ENCODE measurements at regions not wholly inside any gene's neighbourhood (a gene's known extent, or its start where the extent isn't known, plus 50 kb on each side); places are given as distances from the start of the nearest gene placed in this dataset.
A peak's percentile ranks its signal among the peaks of the same experiment; 100 is the strongest.

DNA sequence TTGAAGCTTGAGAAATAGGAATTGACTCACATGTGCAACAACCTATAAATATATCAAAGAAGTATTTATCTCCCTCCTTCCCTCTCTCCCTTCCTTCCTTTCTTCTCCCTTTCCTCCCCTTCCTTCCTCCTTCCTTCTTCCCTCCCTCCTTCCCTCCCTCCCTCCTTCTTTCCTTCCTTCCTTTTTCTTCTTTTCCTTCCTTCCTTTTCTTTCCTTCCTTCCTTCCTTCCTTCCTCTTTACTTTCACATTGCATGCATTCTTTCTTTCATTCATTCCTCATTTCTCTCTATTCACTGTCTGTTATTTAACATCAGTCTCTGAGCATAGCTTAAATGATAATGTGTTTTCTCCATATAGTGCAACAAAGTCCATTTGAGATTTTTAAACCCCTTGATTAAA, 214.2 kb downstream of the CHRM3 start:
- DNase-seq (ENCODE audit: low read depth), result no peak

DNA sequence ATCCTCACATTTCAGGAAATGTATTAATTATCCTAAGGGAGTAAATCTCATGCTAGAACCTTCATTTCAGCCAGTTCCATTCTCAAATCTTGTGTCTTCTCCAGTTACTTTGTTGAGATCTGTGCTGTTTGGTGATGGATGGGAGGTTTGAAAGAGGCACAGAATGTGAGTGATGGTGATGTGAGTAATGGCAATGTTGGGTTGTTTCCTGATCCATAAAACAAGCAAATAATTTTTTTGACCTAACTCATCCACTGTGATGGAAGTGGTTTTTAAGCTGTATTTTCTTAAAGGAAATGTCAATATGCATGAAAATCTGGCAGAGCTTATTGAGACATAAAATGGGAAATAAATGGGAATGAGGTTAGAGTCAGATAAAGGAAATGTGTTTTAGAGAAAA, 214.7 kb downstream of the CHRM3 start:
- no peak for DNase-seq (ENCODE audit: low read depth)

DNA sequence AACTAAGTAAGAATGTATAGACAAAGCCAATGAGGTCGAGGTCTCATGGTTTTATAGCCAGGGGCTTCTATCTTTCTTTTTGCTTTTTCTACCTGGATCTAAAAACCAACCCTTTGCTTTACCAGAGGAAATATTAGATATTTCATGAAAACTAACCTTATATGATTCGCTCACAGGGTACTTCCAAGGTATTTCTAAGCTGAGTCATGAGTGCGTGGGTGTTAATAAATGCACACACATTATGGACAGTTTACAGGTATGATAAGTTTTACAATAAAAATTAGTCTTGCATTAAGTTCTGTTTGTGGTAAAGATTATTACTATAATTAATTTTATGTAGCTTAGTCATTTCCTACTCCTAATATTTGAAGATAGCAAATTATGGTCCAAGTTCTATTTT, 217.2 kb downstream of the CHRM3 start:
- no peak for DNase-seq (ENCODE audit: low read depth)

DNA sequence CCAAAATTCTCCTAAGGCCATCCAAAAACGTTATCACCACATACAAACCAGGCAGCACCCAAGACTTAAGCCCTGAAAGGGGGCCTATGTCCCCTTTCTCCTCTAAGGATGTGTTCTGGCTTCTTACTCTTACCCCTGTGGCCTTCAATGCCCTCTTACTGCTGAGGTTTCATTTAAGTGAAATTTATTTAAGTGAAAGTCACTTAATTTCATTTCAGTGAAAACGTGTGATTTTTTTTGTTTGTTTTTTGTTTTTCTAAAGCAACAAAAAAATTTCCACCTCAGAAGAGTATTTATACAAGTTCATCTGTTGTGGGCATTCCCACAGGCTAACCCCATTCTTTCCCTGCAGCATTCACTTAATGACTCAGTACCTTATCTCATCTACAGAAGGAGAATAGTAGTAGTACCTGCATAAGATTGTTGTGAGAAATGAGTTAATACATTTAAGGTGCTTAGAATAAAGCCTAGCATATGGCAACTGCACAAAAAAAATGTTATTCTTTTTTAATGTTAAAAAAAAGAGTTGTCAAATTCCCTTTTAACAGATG, 220.6 kb downstream of the CHRM3 start:
- no peak for DNase-seq (ENCODE audit: low read depth)

GRCh38 chr1:239608469-239608868, 222.1 kb downstream of the CHRM3 start:
- no peak for DNase-seq (ENCODE audit: low read depth)

DNA sequence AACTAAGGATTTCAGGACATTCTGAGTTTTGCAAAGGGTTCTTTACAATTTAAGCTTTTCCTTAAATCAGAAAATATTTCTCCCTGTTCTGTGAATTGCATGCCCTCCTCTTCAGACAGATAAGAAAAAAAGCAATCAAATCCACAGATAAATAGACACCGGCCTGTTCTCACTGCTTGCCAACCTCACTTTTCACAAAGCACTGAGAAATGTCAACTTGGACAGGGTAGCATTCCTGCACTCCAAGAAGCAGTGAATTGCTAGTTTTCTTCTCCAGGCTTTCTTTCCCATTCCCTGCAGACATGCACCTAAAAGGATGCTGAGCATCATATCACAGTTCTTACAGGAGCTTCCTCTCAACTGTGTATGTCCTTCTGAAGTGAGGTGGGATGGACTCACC, 226.0 kb downstream of the CHRM3 start:
- DNase-seq (ENCODE audit: low read depth), result no peak

DNA sequence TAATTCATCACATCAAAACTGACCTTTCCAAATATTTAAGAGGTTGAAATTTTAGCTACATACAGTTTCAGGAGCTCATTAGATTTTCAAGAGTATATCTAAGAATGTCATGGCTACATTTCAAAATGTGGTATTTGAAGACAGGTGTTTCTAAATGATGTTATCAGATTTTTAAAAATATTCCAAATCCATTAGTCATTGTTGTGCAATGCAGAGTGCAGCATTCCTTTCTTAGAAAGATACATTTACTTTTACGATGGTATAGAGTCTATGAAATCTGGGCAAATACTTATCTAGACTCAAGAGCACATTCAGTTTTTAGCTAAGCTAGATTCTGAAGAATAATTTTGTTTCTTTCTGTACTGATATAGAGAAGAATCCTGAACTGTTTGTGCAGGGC, 230.3 kb downstream of the CHRM3 start:
- peak; percentile 43 for DNase-seq (ENCODE audit: low read depth)

DNA sequence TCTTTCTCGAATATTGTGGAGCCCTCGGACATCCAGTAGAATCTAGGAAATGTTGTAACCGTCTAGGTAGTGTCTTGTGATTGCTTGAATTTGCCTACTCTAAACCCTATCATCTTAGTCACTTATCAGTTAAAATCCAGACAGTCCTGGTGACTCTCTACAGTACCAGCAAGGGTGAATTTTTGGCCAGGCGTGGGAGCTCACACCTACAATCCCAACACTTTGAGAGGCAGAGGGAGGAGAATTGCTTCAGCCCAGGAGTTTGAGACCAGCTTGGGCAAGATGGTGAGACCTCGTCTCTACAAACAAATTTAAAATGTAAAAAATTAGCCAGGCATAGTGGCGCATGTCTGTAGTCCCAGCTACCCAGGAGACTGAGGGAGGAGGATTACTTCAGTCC, 230.9 kb downstream of the CHRM3 start:
- DNase-seq (ENCODE audit: low read depth), result no peak

- DNase-seq (ENCODE audit: low read depth), result no peak
Observed at GRCh38 chr1:239617731-239618130, 231.4 kb downstream of the CHRM3 start.

- DNase-seq (ENCODE audit: low read depth), result no peak
Observed at GRCh38 chr1:239619190-239619589, 232.8 kb downstream of the CHRM3 start.

DNA sequence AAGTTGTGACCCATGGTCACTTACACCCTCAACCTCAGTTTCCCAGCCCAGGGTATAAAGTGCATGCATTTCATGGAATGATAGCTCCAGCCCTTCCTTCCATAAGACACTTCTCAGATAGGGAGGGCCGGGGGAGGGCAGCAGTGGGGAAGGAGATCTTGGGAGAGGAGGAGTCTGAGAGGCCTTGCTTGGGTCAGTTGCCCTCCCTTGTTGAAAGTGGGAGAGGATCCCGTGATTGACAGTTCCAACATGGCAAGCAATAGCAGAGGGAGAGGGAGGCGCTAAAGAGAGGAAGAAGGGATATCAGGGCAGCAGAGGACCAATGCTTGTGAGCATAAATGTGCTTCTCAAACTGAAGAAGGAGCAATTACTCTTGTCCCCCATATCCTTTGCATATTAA, 244.4 kb downstream of the CHRM3 start:
- DNase-seq (ENCODE audit: low read depth), result no peak

GRCh38 chr1:239633432-239633831, 247.1 kb downstream of the CHRM3 start:
- no peak for DNase-seq (ENCODE audit: low read depth)

GRCh38 chr1:239635276-239635675, 248.9 kb downstream of the CHRM3 start:
- DNase-seq (ENCODE audit: low read depth), result no peak

- DNase-seq (ENCODE audit: low read depth), result no peak
Observed at GRCh38 chr1:239636347-239636746, 250.0 kb downstream of the CHRM3 start.

- no peak for DNase-seq (ENCODE audit: low read depth)
Observed at GRCh38 chr1:239644604-239645003, 258.2 kb downstream of the CHRM3 start.

GRCh38 chr1:239647045-239647444, 260.7 kb downstream of the CHRM3 start:
- no peak for DNase-seq (ENCODE audit: low read depth)

- DNase-seq (ENCODE audit: low read depth), result no peak
Observed at GRCh38 chr1:239647964-239648632, 261.7 kb downstream of the CHRM3 start.

GRCh38 chr1:239655023-239655422, 268.7 kb downstream of the CHRM3 start:
- DNase-seq (ENCODE audit: low read depth), result no peak

DNA sequence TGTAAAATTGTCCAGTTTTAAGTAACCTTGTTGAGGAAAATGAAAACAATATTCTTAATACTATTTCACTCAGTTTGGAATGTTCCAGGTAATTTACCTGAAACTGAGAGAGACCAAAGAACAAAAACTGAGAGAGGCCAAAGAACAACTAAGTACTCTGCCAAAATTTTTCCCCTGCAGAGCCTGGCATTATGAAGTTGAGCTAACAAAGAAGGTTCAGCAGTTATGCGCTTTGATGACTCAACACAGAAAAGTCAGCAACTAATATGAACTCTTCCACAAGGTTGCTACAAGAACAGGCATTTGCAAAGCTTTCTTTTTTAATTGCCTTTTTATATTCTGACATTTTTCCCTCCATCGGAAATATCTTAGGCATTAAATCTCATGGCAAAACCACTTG, 270.9 kb downstream of the CHRM3 start:
- no peak for DNase-seq (ENCODE audit: low read depth)

GRCh38 chr1:239662950-239663349, 276.6 kb downstream of the CHRM3 start:
- no peak for DNase-seq (ENCODE audit: low read depth)

GRCh38 chr1:239672256-239672655, 285.9 kb downstream of the CHRM3 start:
- no peak for DNase-seq (ENCODE audit: low read depth)

DNA sequence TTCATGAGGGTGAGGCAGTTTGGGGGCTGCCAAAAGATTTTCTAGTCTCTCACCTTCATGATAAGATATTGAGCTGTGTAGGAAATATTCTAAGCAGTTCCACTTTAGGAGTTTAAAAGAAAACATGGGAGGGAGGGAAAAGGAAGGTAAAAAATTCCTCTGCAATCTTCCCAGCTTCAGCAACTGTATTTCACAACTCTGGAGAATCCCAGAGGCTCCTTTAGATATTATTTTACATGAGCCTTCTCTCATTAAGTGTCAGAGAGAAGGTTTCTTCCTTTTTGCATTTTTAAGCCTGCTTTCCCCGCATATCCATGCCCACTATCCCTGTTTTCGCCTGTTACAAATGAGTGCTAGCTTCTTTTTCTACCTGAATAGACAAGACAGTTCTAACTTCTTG, 289.4 kb downstream of the CHRM3 start:
- DNase-seq (ENCODE audit: low read depth), result no peak

DNA sequence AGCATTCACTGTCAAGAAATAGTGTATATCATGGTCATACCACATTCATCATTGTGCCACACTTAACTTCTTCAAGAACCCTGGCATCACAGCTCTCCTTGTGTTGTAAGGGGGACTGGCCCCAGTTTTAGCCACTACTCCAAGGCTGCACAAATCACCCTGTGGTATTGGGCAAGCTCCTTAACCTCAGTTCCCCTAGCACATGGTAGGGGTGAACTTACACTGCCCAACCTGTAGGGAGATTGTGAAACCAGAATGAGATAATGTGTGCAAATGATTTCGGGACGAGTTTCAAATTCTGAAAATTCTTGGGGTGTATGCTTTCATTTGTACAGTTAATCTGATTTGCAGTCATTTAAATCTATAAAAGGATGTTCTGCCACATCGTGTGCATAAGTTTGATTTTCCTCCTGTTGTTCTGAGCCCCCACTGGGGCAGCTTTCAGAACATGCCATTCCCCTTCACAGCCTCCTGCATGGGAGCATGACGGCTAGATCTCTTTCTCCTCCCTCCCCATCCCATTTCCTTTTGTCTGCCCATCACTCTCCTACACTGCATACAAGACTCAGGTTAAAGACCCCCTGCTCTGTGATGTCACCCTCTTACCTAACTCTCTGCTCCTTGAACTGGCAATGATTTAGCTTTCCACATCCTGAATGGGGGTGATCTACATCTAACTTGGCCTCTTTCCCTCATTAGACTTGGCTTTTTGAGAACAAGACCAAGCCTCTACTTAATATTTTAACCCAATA, 290.3 kb downstream of the CHRM3 start:
- DNase-seq (ENCODE audit: low read depth), result no peak

- DNase-seq (ENCODE audit: low read depth), result no peak
Observed at GRCh38 chr1:239677362-239677761, 291.0 kb downstream of the CHRM3 start.

Measured in HS-27A (cell line).